H1 (cell line): ENCODE measurements at regions not wholly inside any gene's neighbourhood (a gene's known extent, or its start where the extent isn't known, plus 50 kb on each side); places are given as distances from the start of the nearest gene placed in this dataset.

ENCODE experiments used
- CTCF ChIA-PET: fragments of 300-600 bp; sonication (Branson Sonifier 250); formaldehyde crosslinking; loops from one replicate; lab custom pipeline; 2021; ENCODE audit not compliant: partially characterized antibody; lab: Charles Lee
- POLR2A ChIA-PET: fragments of 300-600 bp; sonication (Branson Sonifier 250); formaldehyde crosslinking; loops from one replicate; lab custom pipeline; 2021; ENCODE audit warnings: inconsistent platforms; ENCODE audit not compliant: partially characterized antibody; lab: Charles Lee
- DNase-seq, 2 experiments: peaks; one replicate each; pipeline versions ENCODE4 v3.0.0 to v3.0.0-alpha.2; 2010 to 2022; ENCODE audit warnings: low spot score in 2 of 2, low read depth in 1 of 2, mixed read lengths in 1 of 2
- FAIRE-seq: peaks from 2 replicates; lab custom pipeline; 2011; peaks lifted over from hg19 to GRCh38; lab: Jason Lieb, UNC
- H2AFZ ChIP-seq: 2 replicates; pipeline ENCODE4 v1.8.1; 2012; ENCODE audit warnings: low read length, inconsistent platforms
- H2AK5ac ChIP-seq: 2 replicates; pipeline ENCODE4 v1.6.1; 2013; ENCODE audit warnings: low read depth, low read length
- H2BK120ac ChIP-seq: replicated peaks from 2 replicates; pipeline ENCODE3; 2013; ENCODE audit warnings: low read depth, low read length, inconsistent platforms
- H2BK12ac ChIP-seq: 2 replicates; pipeline ENCODE4 v1.6.1; 2013; ENCODE audit warnings: low read depth, low read length
- H2BK15ac ChIP-seq: 2 replicates; pipeline ENCODE4 v1.6.1; 2013; ENCODE audit warnings: low read length
- H2BK20ac ChIP-seq: 2 replicates; pipeline ENCODE4 v1.6.1; 2013; ENCODE audit warnings: low read length
- H2BK5ac ChIP-seq: 2 replicates; pipeline ENCODE4 v1.6.1; 2013; ENCODE audit warnings: low read depth, low read length
- H3K14ac ChIP-seq: 2 replicates; pipeline ENCODE4 v1.6.1; 2013; ENCODE audit warnings: inconsistent platforms; ENCODE audit not compliant: insufficient read length
- H3K18ac ChIP-seq: 2 replicates; pipeline ENCODE4 v1.6.1; 2013; ENCODE audit warnings: low read length; ENCODE audit errors: extremely low read depth
- H3K23ac ChIP-seq: 2 replicates; pipeline ENCODE4 v1.6.1; 2013; ENCODE audit warnings: inconsistent platforms; ENCODE audit not compliant: insufficient read length
- H3K23me2 ChIP-seq: 2 replicates; pipeline ENCODE4 v1.6.1; 2013; ENCODE audit warnings: low read depth, low read length
- H3K27ac ChIP-seq: 2 replicates; pipeline ENCODE4 v1.6.1; 2011; ENCODE audit warnings: low read depth, low read length, inconsistent platforms
- H3K27me3 ChIP-seq, 4 experiments: replicated peaks in 1 of 4; 1 replicate in 1 of 4; 2 replicates in 3 of 4; pipeline versions ENCODE4 v1.6.1 to v1.8.1; 2011 to 2013; ENCODE audit warnings: low read length in 3 of 4, mild to moderate bottlenecking in 3 of 4, inconsistent platforms in 2 of 4, mixed read lengths in 2 of 4, moderate library complexity in 1 of 4; ENCODE audit not compliant: control insufficient read depth in 3 of 4, insufficient read depth in 3 of 4; ENCODE audit errors: extremely low read depth in 1 of 4
- H3K36me3 ChIP-seq, 4 experiments: 2 replicates each; pipeline versions ENCODE4 v1.6.1 to v1.8.1; 2011 to 2013; ENCODE audit warnings: mild to moderate bottlenecking in 4 of 4, low read length in 3 of 4, moderate library complexity in 2 of 4, control low read depth in 1 of 4, inconsistent platforms in 1 of 4; ENCODE audit not compliant: insufficient read depth in 4 of 4, control insufficient read depth in 2 of 4
- H3K4ac ChIP-seq: replicated peaks from 2 replicates; pipeline ENCODE3; 2013; ENCODE audit warnings: low read length, low read depth, mixed read lengths, inconsistent platforms; ENCODE audit not compliant: insufficient read length
- H3K4me1 ChIP-seq, 4 experiments: replicated peaks in 1 of 4; 1 replicate in 1 of 4; 2 replicates in 3 of 4; pipeline versions ENCODE4 v1.6.1 to v1.8.1; 2011 to 2013; ENCODE audit warnings: low read length in 3 of 4, inconsistent platforms in 2 of 4, mixed read lengths in 1 of 4; ENCODE audit not compliant: insufficient read depth in 4 of 4, control insufficient read depth in 3 of 4
- H3K4me2 ChIP-seq, 2 experiments: 2 replicates each; pipeline versions ENCODE4 v1.6.1 to v1.8.1; 2011 to 2013; ENCODE audit warnings: low read depth in 2 of 2, low read length in 2 of 2, control low read depth in 1 of 2, inconsistent platforms in 1 of 2, mild to moderate bottlenecking in 1 of 2; ENCODE audit not compliant: insufficient read depth in 1 of 2
- H3K4me3 ChIP-seq, 4 experiments: fragments of 200-600, 300-600 bp in 1 of 4; sonication (generic), shearing (Covaris generic), sonication (Bioruptor Twin) in 1 of 4; 2 replicates each; pipeline versions ENCODE4 v1.5.1 to v1.8.1; 2011 to 2016; ENCODE audit warnings: low read length in 4 of 4, low read depth in 3 of 4, control low read depth in 2 of 4, inconsistent platforms in 2 of 4, mild to moderate bottlenecking in 2 of 4, mixed read lengths in 1 of 4, moderate library complexity in 1 of 4; ENCODE audit not compliant: insufficient read depth in 2 of 4; ENCODE audit errors: extremely low read depth in 1 of 4
- H3K56ac ChIP-seq: replicated peaks from 2 replicates; pipeline ENCODE3; 2013; ENCODE audit warnings: low read depth, mild to moderate bottlenecking, mixed read lengths, low read length, inconsistent platforms; ENCODE audit not compliant: insufficient read length
- H3K79me1 ChIP-seq: 2 replicates; pipeline ENCODE4 v1.6.1; 2013; ENCODE audit warnings: low read depth, low read length, control low read depth
- H3K79me2 ChIP-seq, 2 experiments: 2 replicates each; pipeline versions ENCODE4 v1.6.1 to v1.8.1; 2012 to 2013; ENCODE audit warnings: low read length in 2 of 2, mild to moderate bottlenecking in 2 of 2, inconsistent platforms in 1 of 2; ENCODE audit not compliant: insufficient read depth in 2 of 2, control insufficient read depth in 1 of 2
- H3K9ac ChIP-seq, 4 experiments: replicated peaks in 1 of 4; 1 replicate in 1 of 4; 2 replicates in 3 of 4; pipeline versions ENCODE4 v1.6.1 to v1.8.1; 2011 to 2013; ENCODE audit warnings: low read depth in 3 of 4, low read length in 3 of 4, control low read depth in 2 of 4, mild to moderate bottlenecking in 2 of 4, moderate library complexity in 2 of 4, inconsistent platforms in 1 of 4; ENCODE audit errors: extremely low read depth in 1 of 4
- H3K9me3 ChIP-seq, 2 experiments: 2 replicates each; pipeline versions ENCODE4 v1.6.1 to v1.8.1; 2012 to 2013; ENCODE audit warnings: mild to moderate bottlenecking in 2 of 2, moderate library complexity in 2 of 2, control low read depth in 1 of 2, inconsistent platforms in 1 of 2, low read depth in 1 of 2, low read length in 1 of 2, mixed read lengths in 1 of 2; ENCODE audit not compliant: insufficient read depth in 2 of 2
- H4K20me1 ChIP-seq, 2 experiments: replicated peaks in 1 of 2; 2 replicates each; pipeline versions ENCODE3 to v1.8.1; 2011 to 2013; ENCODE audit warnings: inconsistent platforms in 2 of 2, low read length in 2 of 2, mild to moderate bottlenecking in 1 of 2; ENCODE audit not compliant: insufficient read depth in 2 of 2, control insufficient read depth in 1 of 2
- H4K5ac ChIP-seq: 2 replicates; pipeline ENCODE4 v1.6.1; 2013; ENCODE audit warnings: low read length, low read depth, mixed read lengths, inconsistent platforms; ENCODE audit not compliant: insufficient read length
- H4K8ac ChIP-seq: 2 replicates; pipeline ENCODE4 v1.8.0; 2013; ENCODE audit warnings: mild to moderate bottlenecking, moderate library complexity, low read length, inconsistent platforms; ENCODE audit not compliant: insufficient read depth; ENCODE audit errors: extremely low read depth
- H4K91ac ChIP-seq: replicated peaks from 2 replicates; pipeline ENCODE3; 2013; ENCODE audit warnings: low read length, mixed read lengths, inconsistent platforms; ENCODE audit not compliant: insufficient read length
- ASH2L ChIP-seq: fragments of 200-600, 300-600 bp; sonication (generic); IDR thresholded peaks from one replicate; pipeline ENCODE4 v1.7.1; 2017; ENCODE audit warnings: low read length
- BCL11A ChIP-seq, 2 experiments: IDR thresholded peaks; one replicate each; pipeline ENCODE4 v1.6.1; 2011; ENCODE audit warnings: low read depth in 2 of 2, low read length in 2 of 2, mild to moderate bottlenecking in 2 of 2
- EP300 ChIP-seq, 2 experiments: IDR thresholded peaks; 1 replicate in 1 of 2; 2 replicates in 1 of 2; pipeline ENCODE4 v1.6.1; 2011 to 2012; ENCODE audit warnings: low read depth in 2 of 2, low read length in 2 of 2, mild to moderate bottlenecking in 2 of 2, borderline replicate concordance in 1 of 2, inconsistent platforms in 1 of 2, moderate library complexity in 1 of 2
- EZH2 ChIP-seq: fragments of 200-600 bp; sonication (generic); IDR thresholded peaks from 2 replicates; pipeline ENCODE4 v1.7.1; 2012; ENCODE audit warnings: low read depth, mild to moderate bottlenecking, moderate library complexity, low read length, inconsistent platforms; ENCODE audit not compliant: severe bottlenecking
- GTF2F1 ChIP-seq: IDR thresholded peaks from 2 replicates; pipeline ENCODE4 v1.6.1; 2012; ENCODE audit warnings: low read depth, low read length, improper control_type of control experiment, borderline replicate concordance
- KDM5A ChIP-seq: fragments of 200-600 bp; IDR thresholded peaks from 2 replicates; pipeline ENCODE4 v1.7.1; 2012; ENCODE audit warnings: mild to moderate bottlenecking, low read length, inconsistent platforms, mixed read lengths
- NRF1 ChIP-seq: IDR thresholded peaks from 2 replicates; pipeline ENCODE4 v1.6.1; 2011; ENCODE audit warnings: mild to moderate bottlenecking, low read depth, low read length, improper control_type of control experiment
- RXRA ChIP-seq: IDR thresholded peaks from 2 replicates; pipeline ENCODE4 v1.6.1; 2011; ENCODE audit warnings: low read depth, mild to moderate bottlenecking, low read length, moderate library complexity; ENCODE audit not compliant: insufficient read depth
- TAF7 ChIP-seq: optimal IDR thresholded peaks from 2 replicates; pipeline ENCODE3; 2011; ENCODE audit warnings: low read depth, mild to moderate bottlenecking, inconsistent platforms, low read length, moderate library complexity, borderline replicate concordance
- TBP ChIP-seq: IDR thresholded peaks from 2 replicates; pipeline ENCODE4 v1.6.1; 2011; ENCODE audit warnings: low read depth, low read length, improper control_type of control experiment
- WGBS, 2 experiments: shearing (Covaris generic) in 1 of 2; methylation state at CpG; one replicate each; pipeline versions ENCODE4 v1.1.6 to v1.1.7; 2013 to 2015; ENCODE audit warnings: low lambda C conversion rate in 2 of 2, mixed read lengths in 2 of 2, inconsistent platforms in 1 of 2, low coverage in 1 of 2, missing lambda C conversion rate in 1 of 2; ENCODE audit not compliant: insufficient replicate concordance in 2 of 2, insufficient coverage in 1 of 2, insufficient read length in 1 of 2; ENCODE audit errors: extremely low coverage in 1 of 2, missing lambda C conversion rate in 1 of 2; 5-methylcytosine and 5-hydroxymethylcytosine counted together
- TF ChIP-seq, protein P1 (sequence below): IDR thresholded peaks from 2 replicates; pipeline ENCODE4 v1.6.1; 2012; ENCODE audit warnings: inconsistent platforms
- TF ChIP-seq, protein P2 (sequence below): IDR thresholded peaks from 2 replicates; pipeline ENCODE4 v1.6.1; 2012; ENCODE audit warnings: low read length, inconsistent platforms

DNA sequence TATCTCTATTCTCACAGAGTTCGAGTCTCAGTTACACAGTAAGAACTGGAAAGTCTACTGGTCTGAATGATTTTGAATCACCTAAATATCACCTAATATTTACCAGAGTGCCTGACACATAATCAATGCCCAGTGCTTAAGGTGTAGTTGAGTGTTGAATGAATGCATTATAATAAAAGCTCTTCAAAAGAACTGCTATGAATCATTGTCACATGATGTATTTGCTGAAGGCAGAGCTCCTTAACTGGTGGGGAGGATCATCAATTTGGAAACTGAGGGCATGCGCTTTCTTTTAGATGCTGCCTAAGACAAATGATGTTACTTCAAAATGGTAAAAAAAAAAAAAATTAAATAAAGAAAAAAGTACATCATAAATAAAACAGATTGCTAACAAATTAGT is 359.4 kb upstream of the KIF2B start:
- Histone ChIP-seq H3K27ac (no peak overlapping the region), H3K23me2 (no peaks in the 10 kb centered on the region), H4K20me1 (no peaks in the 10 kb centered on the region), H3K14ac (no peak overlapping the region), H3K23ac (no peak overlapping the region), H2BK12ac (no peak overlapping the region), H2BK15ac (no peak overlapping the region), H2AFZ (no peak overlapping the region), H3K9ac (no peak overlapping the region), H3K36me3 (peaks cover 0 to 7% (median 3%) of the 10 kb centered on the region in 4 experiments; a peak in 2 of 8 replicates), H2AK5ac (no peak overlapping the region), H4K91ac (no peak overlapping the region), H3K27me3 (no peaks in the 10 kb centered on the region), H3K56ac (no peak overlapping the region), H3K79me1 (no peaks in the 10 kb centered on the region), H3K18ac (no peak overlapping the region), H4K5ac (no peak overlapping the region), H2BK5ac (no peak overlapping the region), H3K9me3 (peaks cover 11 to 17% of the 10 kb centered on the region in 2 experiments), H2BK120ac (no peak overlapping the region), H3K4me3 (no peak overlapping the region), H3K4me1 (no peaks in the 10 kb centered on the region), H3K4me2 (no peak overlapping the region), H3K4ac (no peak overlapping the region), H2BK20ac (no peak overlapping the region), H3K79me2 (no peaks in the 10 kb centered on the region), H4K8ac (no peak overlapping the region)
- ChIA-PET POLR2A (no interaction called here), CTCF (no interaction called here)
- DNase-seq (no peak), FAIRE-seq (no peak)
- WGBS, 2 experiments = 98% methylated on average over 2 of the region's 2 CpGs; no CpG with 5 or more reads in 1 of the 2 experiments
- TF ChIP-seq EZH2 (no peak), TBP (no peak), TAF7 (no peak), ASH2L (no peak), GTF2F1 (no peak), KDM5A (no peak), RXRA (no peak), BCL11A (IDR thresholded peaks at IDR 0.05; ENCODE audit: low read depth in 2 of 2, low read length in 2 of 2) (no peak), EP300 (IDR thresholded peaks at IDR 0.05; ENCODE audit: borderline replicate concordance in 1 of 2, low read depth in 2 of 2, low read length in 2 of 2) (no peak), NRF1 (no peak)
- TF ChIP-seq, protein P1, sequence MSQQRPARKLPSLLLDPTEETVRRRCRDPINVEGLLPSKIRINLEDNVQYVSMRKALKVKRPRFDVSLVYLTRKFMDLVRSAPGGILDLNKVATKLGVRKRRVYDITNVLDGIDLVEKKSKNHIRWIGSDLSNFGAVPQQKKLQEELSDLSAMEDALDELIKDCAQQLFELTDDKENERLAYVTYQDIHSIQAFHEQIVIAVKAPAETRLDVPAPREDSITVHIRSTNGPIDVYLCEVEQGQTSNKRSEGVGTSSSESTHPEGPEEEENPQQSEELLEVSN = no peak
- TF ChIP-seq, protein P2, sequence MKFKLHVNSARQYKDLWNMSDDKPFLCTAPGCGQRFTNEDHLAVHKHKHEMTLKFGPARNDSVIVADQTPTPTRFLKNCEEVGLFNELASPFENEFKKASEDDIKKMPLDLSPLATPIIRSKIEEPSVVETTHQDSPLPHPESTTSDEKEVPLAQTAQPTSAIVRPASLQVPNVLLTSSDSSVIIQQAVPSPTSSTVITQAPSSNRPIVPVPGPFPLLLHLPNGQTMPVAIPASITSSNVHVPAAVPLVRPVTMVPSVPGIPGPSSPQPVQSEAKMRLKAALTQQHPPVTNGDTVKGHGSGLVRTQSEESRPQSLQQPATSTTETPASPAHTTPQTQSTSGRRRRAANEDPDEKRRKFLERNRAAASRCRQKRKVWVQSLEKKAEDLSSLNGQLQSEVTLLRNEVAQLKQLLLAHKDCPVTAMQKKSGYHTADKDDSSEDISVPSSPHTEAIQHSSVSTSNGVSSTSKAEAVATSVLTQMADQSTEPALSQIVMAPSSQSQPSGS = no peak
